Endodermal cell (in vitro differentiated cells): ENCODE measurements at regions not wholly inside any gene's neighbourhood (a gene's known extent, or its start where the extent isn't known, plus 50 kb on each side); places are given as distances from the start of the nearest gene placed in this dataset.

Experiments used
- DNase-seq: peaks from one replicate; pipeline ENCODE4 v3.0.0-alpha.2; 2017
- H3K27ac ChIP-seq: 2 replicates; pipeline ENCODE4 v1.5.1; 2013; ENCODE audit warnings: mild to moderate bottlenecking, low read depth, low read length, moderate library complexity
- H3K27me3 ChIP-seq: 2 replicates; pipeline ENCODE4 v1.6.1; 2013; ENCODE audit warnings: mild to moderate bottlenecking, low read length, moderate library complexity; ENCODE audit not compliant: insufficient read depth, control insufficient read depth, poor library complexity, severe bottlenecking
- H3K36me3 ChIP-seq: 2 replicates; pipeline ENCODE4 v1.7.0; 2013; ENCODE audit warnings: mild to moderate bottlenecking, low read length, moderate library complexity; ENCODE audit not compliant: control insufficient read depth, insufficient read depth
- H3K4me1 ChIP-seq: one replicate; pipeline ENCODE4 v1.7.0; 2013; ENCODE audit warnings: low read length; ENCODE audit not compliant: control insufficient read depth, insufficient read depth
- H3K4me3 ChIP-seq: 2 replicates; pipeline ENCODE4 v1.5.1; 2013; ENCODE audit warnings: mild to moderate bottlenecking, low read length, moderate library complexity
- H3K9ac ChIP-seq: 2 replicates; pipeline ENCODE4 v1.6.1; 2013; ENCODE audit warnings: mild to moderate bottlenecking, low read length, moderate library complexity; ENCODE audit not compliant: poor library complexity, severe bottlenecking; ENCODE audit errors: extremely low read depth
- H3K9me3 ChIP-seq: 2 replicates; pipeline ENCODE4 v1.6.1; 2013; ENCODE audit warnings: mild to moderate bottlenecking, low read length, moderate library complexity; ENCODE audit not compliant: control insufficient read depth
- H3K27ac Mint-ChIP-seq: 2 replicates; pipeline ENCODE4 v1.8.0; 2020; ENCODE audit warnings: mixed read lengths
- H3K27me3 Mint-ChIP-seq: 2 replicates; pipeline ENCODE4 v1.8.0; 2021; ENCODE audit warnings: mild to moderate bottlenecking, mixed read lengths; ENCODE audit not compliant: insufficient read depth
- H3K36me3 Mint-ChIP-seq: 2 replicates; pipeline ENCODE4 v1.8.0; 2020; ENCODE audit warnings: low read depth, mixed read lengths
- H3K4me1 Mint-ChIP-seq: 2 replicates; pipeline ENCODE4 v1.8.0; 2020; ENCODE audit warnings: mixed read lengths
- H3K4me3 Mint-ChIP-seq: 2 replicates; pipeline ENCODE4 v1.8.0; 2020; ENCODE audit warnings: mild to moderate bottlenecking, moderate library complexity, mixed read lengths
- H3K9me3 Mint-ChIP-seq: 2 replicates; pipeline ENCODE4 v1.8.0; 2020; ENCODE audit warnings: mild to moderate bottlenecking, mixed read lengths
- WGBS, 2 experiments: methylation state at CpG; one replicate each; pipeline versions ENCODE4 v1.1.5 to v1.1.7; 2013; ENCODE audit warnings: missing lambda C conversion rate in 2 of 2, mixed read lengths in 1 of 2; ENCODE audit not compliant: insufficient coverage in 1 of 2, insufficient read length in 1 of 2; 5-methylcytosine and 5-hydroxymethylcytosine counted together
- TF ChIP-seq, protein P1 (sequence below): fragments of 200-600 bp; sonication (generic); conservative IDR thresholded peaks from 2 replicates; pipeline ENCODE4 v1.5.0; 2021; ENCODE audit warnings: antibody characterized with exemption, mild to moderate bottlenecking

DNA sequence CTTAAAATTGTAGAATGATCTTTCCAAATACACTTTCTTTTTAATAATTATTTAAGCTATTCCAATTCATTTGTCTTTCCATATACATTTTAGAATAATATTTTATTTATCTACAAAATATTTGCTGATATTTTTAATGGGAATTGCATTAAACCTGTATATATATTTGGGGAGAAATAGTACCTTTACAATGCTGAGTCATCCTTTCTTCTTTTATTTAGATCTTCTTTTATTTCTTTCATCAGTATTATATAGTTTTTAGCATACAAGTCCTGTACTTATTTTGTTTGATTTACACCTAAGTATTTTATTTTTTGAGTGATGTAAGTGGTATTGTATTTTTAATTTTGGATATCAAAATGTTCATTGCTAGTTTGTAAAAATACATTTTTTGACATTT is 639.5 kb upstream of the GOT2 start:
- Histone ChIP-seq H3K36me3 (no peaks in the 10 kb centered on the region), H3K27me3 (no peaks in the 10 kb centered on the region), H3K4me3 (no peak overlapping the region), H3K9ac (no peak overlapping the region), H3K27ac (no peak overlapping the region), H3K9me3 (no peaks in the 10 kb centered on the region), H3K4me1 (no peaks in the 10 kb centered on the region)
- peaks cover 5% of the 10 kb centered on the region for H3K4me1 Mint-ChIP-seq
- DNase-seq = no peak
- H3K36me3 Mint-ChIP-seq = no peaks in the 10 kb centered on the region
- H3K27ac Mint-ChIP-seq = no peak overlapping the region
- H3K4me3 Mint-ChIP-seq = no peak overlapping the region
- peaks cover 4% of the 10 kb centered on the region for H3K27me3 Mint-ChIP-seq
- no peaks in the 10 kb centered on the region for H3K9me3 Mint-ChIP-seq
- TF ChIP-seq, protein P1, sequence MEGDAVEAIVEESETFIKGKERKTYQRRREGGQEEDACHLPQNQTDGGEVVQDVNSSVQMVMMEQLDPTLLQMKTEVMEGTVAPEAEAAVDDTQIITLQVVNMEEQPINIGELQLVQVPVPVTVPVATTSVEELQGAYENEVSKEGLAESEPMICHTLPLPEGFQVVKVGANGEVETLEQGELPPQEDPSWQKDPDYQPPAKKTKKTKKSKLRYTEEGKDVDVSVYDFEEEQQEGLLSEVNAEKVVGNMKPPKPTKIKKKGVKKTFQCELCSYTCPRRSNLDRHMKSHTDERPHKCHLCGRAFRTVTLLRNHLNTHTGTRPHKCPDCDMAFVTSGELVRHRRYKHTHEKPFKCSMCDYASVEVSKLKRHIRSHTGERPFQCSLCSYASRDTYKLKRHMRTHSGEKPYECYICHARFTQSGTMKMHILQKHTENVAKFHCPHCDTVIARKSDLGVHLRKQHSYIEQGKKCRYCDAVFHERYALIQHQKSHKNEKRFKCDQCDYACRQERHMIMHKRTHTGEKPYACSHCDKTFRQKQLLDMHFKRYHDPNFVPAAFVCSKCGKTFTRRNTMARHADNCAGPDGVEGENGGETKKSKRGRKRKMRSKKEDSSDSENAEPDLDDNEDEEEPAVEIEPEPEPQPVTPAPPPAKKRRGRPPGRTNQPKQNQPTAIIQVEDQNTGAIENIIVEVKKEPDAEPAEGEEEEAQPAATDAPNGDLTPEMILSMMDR = no peak

DNA sequence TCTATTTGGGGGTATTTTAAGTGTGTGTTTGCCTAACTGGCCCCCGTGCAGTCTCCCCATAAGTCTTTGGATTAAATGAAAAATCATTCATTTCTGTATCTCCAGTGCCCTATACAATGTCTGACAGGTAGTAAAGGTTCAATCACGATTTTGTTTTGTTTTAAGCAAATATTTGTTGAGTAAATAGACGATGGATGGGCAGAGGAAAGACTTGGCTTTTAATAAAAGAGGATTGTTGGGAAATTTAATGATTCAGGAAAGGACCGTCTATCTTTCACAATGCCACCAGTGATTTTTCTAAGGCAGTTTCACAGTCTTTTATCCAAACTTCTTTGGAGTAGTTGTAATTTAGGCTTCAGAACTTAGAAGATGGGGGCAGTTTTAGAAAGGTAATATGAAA is 636.6 kb upstream of the GOT2 start:
- TF ChIP-seq, protein P1 = no peak
- H3K4me1 Mint-ChIP-seq = peaks cover 5% of the 10 kb centered on the region
- no peaks in the 10 kb centered on the region for H3K27me3 ChIP-seq
- no peak for DNase-seq
- H3K9ac ChIP-seq = no peak overlapping the region
- H3K27ac ChIP-seq = no peak overlapping the region
- H3K36me3 ChIP-seq = no peaks in the 10 kb centered on the region
- no peaks in the 10 kb centered on the region for H3K9me3 ChIP-seq
- H3K36me3 Mint-ChIP-seq = no peaks in the 10 kb centered on the region
- no peak overlapping the region for H3K4me3 Mint-ChIP-seq
- no peak overlapping the region for H3K27ac Mint-ChIP-seq
- no peaks in the 10 kb centered on the region for H3K27me3 Mint-ChIP-seq
- 87 to 100% methylated on average over 2 to 4 of the region's 4 CpGs for WGBS, 2 experiments
- no peak overlapping the region for H3K4me3 ChIP-seq
- H3K4me1 ChIP-seq = no peaks in the 10 kb centered on the region
- H3K9me3 Mint-ChIP-seq = peaks cover 2% of the 10 kb centered on the region

DNA sequence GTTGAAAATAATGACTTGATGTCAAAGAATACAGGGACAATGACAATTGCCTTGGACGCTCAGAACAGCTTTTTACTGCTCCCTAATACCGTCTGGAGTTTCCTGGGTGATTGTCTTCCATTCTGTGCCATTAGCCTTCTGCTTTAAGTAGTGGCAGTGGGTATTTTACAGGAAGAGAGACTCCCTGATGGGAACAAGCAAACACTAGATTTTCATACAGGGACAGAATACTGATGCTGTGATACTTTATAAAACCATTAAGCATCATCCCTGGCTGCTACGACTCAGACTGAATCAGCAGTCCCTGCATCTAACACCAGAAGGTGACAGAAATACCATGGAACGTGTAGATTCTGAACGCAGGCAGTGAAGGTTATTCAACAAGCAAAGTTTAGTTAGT is 635.4 kb upstream of the GOT2 start:
- Histone ChIP-seq H3K4me3 (no peak overlapping the region), H3K9me3 (no peaks in the 10 kb centered on the region), H3K9ac (no peak overlapping the region), H3K27me3 (no peaks in the 10 kb centered on the region), H3K27ac (no peak overlapping the region), H3K36me3 (no peaks in the 10 kb centered on the region), H3K4me1 (no peaks in the 10 kb centered on the region)
- TF ChIP-seq, protein P1 = no peak
- Mint-ChIP-seq H3K9me3 (peaks cover 2% of the 10 kb centered on the region), H3K4me1 (peaks cover 5% of the 10 kb centered on the region), H3K27ac (no peak overlapping the region), H3K36me3 (no peaks in the 10 kb centered on the region), H3K4me3 (no peak overlapping the region), H3K27me3 (no peaks in the 10 kb centered on the region)
- WGBS, 2 experiments = 87 to 93% methylated on average over 4 to 5 of the region's 5 CpGs
- no peak for DNase-seq
